CD4-positive, CD25-positive, alpha-beta regulatory T cell (primary cell): ENCODE measurements at regions not wholly inside any gene's neighbourhood (a gene's known extent, or its start where the extent isn't known, plus 50 kb on each side); places are given as distances from the start of the nearest gene placed in this dataset.
"Not testable (repeated sequence)": the region's sequence is repeated elsewhere in the genome, so short reads cannot be mapped to it uniquely, and the experiment has no call there.

Source experiments
- ATAC-seq, 2 donors: fragments of 150-1000 bp; cut with Tn5 transposase; one replicate each; pipeline ENCODE4 v1.10.0; 2021; ENCODE audit warnings: low read depth in 2 of 2, moderate number of reproducible peaks in 2 of 2, moderate library complexity in 1 of 2
- DNase-seq, 3 donors: peaks; one replicate each; pipeline versions ENCODE4 v3.0.0 to v3.0.0-alpha.2; 2012 to 2022; ENCODE audit warnings: mixed read lengths in 1 of 3
- H3K27ac ChIP-seq: one replicate; pipeline ENCODE4 v1.7.0; 2013; ENCODE audit warnings: mild to moderate bottlenecking, low read length; ENCODE audit not compliant: insufficient read depth, poor library complexity, severe bottlenecking
- H3K27me3 ChIP-seq: one replicate; pipeline ENCODE4 v1.7.0; 2013; ENCODE audit warnings: low read length; ENCODE audit not compliant: control insufficient read depth, insufficient read depth
- H3K36me3 ChIP-seq: one replicate; pipeline ENCODE4 v1.7.0; 2013; ENCODE audit warnings: mild to moderate bottlenecking, low read length, moderate library complexity; ENCODE audit not compliant: control insufficient read depth, insufficient read depth
- H3K4me1 ChIP-seq: 2 replicates; pipeline ENCODE4 v1.7.0; 2013; ENCODE audit warnings: mild to moderate bottlenecking, low read length; ENCODE audit not compliant: insufficient read depth, control insufficient read depth, poor library complexity, severe bottlenecking
- H3K4me3 ChIP-seq: one replicate; pipeline ENCODE4 v1.7.0; 2013; ENCODE audit warnings: low read depth, mild to moderate bottlenecking, low read length, moderate library complexity
- H3K9me3 ChIP-seq, 2 experiments: 1 replicate in 1 of 2; 2 replicates in 1 of 2; pipeline ENCODE4 v1.7.0; 2013; ENCODE audit warnings: low read length in 2 of 2, mild to moderate bottlenecking in 1 of 2, moderate library complexity in 1 of 2; ENCODE audit not compliant: control insufficient read depth in 2 of 2
- H3K27ac Mint-ChIP-seq, 3 donors: one replicate each; pipeline ENCODE4 v1.8.0; 2020 to 2022; ENCODE audit warnings: mild to moderate bottlenecking in 3 of 3, mixed read lengths in 3 of 3, moderate library complexity in 2 of 3
- H3K27me3 Mint-ChIP-seq: one replicate; pipeline ENCODE4 v1.8.0; 2022; ENCODE audit warnings: mild to moderate bottlenecking, mixed read lengths
- H3K36me3 Mint-ChIP-seq: one replicate; pipeline ENCODE4 v1.8.0; 2020; ENCODE audit warnings: mixed read lengths
- H3K4me1 Mint-ChIP-seq, 4 donors: one replicate each; pipeline ENCODE4 v1.8.0; 2020 to 2022; ENCODE audit warnings: mixed read lengths in 4 of 4, mild to moderate bottlenecking in 1 of 4
- H3K4me3 Mint-ChIP-seq, 4 donors: one replicate each; pipeline ENCODE4 v1.8.0; 2020 to 2022; ENCODE audit warnings: mild to moderate bottlenecking in 4 of 4, mixed read lengths in 4 of 4, moderate library complexity in 3 of 4
- H3K9me3 Mint-ChIP-seq, 7 donors: one replicate each; pipeline ENCODE4 v1.8.0; 2020 to 2022; ENCODE audit warnings: mixed read lengths in 7 of 7, mild to moderate bottlenecking in 3 of 7, moderate library complexity in 2 of 7

- not testable (repeated sequence) for H3K27me3 Mint-ChIP-seq, H3K9me3 ChIP-seq, H3K27me3 ChIP-seq, H3K4me1 ChIP-seq, H3K36me3 Mint-ChIP-seq, H3K36me3 ChIP-seq, H3K9me3 Mint-ChIP-seq
- peaks cover 17 to 41% (median 27%) of the 10 kb centered on the region in 4 donors for H3K4me1 Mint-ChIP-seq
- peak overlapping the region; percentile 80 for H3K27ac ChIP-seq
- peak overlapping the region; percentile 87 to 96 (median 96) for H3K27ac Mint-ChIP-seq
- peak overlapping the region; percentile 94 to 96 (median 95) for H3K4me3 Mint-ChIP-seq
- ATAC-seq (peak; percentile 97), DNase-seq (peak; percentile 80 to 89 (median 85))
- H3K4me3 ChIP-seq, result peak overlapping the region; percentile 78
Measured at GRCh38 chr17:30731210-30732132, 93.0 kb downstream of the CRLF3 start.

DNA sequence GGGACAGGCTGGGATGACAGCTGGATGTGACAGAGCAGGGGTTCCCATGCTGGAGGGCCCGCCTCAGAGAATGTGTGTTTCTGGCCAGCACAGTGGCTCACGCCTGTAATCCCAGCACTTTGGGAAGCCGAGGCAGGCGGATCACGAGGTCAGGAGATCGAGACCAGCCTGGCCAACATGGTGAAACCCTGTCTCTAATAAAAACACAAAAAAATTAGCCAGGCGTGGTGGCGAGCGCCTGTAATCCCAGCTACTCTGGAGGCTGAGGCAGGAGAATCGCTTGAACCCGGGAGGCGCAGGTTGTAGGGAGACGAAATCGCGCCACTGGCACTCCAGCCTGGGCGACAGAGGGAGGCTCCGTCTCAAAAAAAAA lies 93.7 kb downstream of the CRLF3 start:
- not testable (repeated sequence) for ATAC-seq, H3K4me1 ChIP-seq, H3K36me3 ChIP-seq, H3K27me3 Mint-ChIP-seq, H3K36me3 Mint-ChIP-seq, H3K9me3 ChIP-seq, DNase-seq, H3K9me3 Mint-ChIP-seq, H3K27me3 ChIP-seq
- Histone ChIP-seq H3K4me3 (peak overlapping the region; percentile 78), H3K27ac (peak overlapping the region; percentile 80)
- H3K27ac Mint-ChIP-seq, result peak overlapping the region; percentile 6 to 86 (median 79)
- peak overlapping the region; percentile 94 to 96 (median 95) for H3K4me3 Mint-ChIP-seq
- peaks cover 17 to 39% (median 27%) of the 10 kb centered on the region in 4 donors for H3K4me1 Mint-ChIP-seq

DNA sequence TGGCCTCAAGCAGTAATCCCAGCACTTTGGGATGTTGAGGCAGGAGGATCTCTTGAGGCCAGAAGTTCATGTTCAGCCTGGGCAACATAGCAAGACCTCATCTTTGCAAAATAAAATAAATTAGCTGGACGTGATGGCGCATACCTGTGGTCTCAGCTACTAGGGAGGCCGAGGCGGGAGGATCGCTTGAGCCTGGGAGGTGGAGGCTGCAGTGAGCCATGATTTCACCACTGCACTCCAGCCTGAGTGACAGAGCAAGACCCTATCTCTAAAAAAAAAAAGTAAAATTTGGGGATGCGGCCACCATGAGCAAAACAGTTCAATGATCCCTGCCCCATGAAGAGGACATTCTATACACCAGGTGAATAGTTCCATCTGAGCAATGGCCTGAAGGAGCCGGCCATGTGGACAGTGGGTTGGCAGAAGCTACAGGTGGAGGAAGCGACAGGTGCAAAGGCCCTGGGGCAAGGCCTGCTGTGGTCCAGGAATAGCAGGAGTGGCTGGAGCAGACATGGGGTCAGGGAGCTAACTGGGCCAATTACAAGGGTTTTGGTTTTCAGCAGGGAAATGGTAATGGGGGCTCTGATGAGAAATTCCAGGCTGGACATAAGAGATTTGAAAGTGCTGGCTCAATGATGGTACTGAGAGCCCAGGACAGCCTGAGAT lies 94.2 kb downstream of the CRLF3 start:
- not testable (repeated sequence) for DNase-seq, H3K27me3 ChIP-seq, H3K4me3 ChIP-seq, H3K9me3 ChIP-seq, H3K27ac ChIP-seq, H3K36me3 ChIP-seq, H3K4me1 ChIP-seq, H3K36me3 Mint-ChIP-seq, H3K9me3 Mint-ChIP-seq, H3K27me3 Mint-ChIP-seq, ATAC-seq
- Mint-ChIP-seq H3K4me3 (peak overlapping the region; percentile 94 to 96 (median 95)), H3K27ac (peak overlapping the region in 2 of 3 donors; percentile 6 to 86), H3K4me1 (peaks cover 16 to 34% (median 23%) of the 10 kb centered on the region in 4 donors)

DNA sequence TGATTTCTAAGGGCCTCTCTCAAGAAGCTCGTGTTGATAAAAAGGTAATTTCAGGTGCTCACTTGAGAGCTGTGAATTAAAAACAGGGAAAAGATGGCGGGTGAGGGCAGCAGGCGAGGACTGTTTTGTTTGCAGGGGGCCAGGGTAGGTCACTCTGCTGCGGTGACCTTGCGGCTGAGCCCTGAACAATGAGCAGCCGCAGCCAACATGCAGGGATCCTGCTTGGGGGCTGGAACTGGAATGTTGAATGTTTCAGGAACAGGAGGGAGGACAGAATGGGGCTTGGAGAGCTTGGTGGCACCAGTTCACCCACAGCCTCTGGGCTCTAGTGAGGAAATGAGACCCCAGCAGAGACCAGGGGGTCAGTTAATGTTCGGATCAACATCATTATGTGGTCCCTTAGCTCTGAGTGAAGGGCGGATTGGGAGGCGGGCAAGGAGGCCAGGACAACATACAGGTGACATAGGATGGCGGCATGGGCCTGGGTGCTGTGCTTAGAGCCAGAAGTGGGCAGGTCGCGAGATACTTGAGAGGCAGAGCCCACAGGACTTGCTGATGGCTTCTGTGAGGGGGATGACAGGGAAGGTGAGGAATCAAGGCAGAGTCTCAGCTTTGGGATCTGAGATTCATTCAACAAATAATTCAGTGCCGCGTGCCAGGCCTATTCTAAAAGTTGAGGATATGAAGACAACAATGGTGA lies 94.9 kb downstream of the CRLF3 start:
- H3K27me3 ChIP-seq, DNase-seq, H3K27ac ChIP-seq, H3K9me3 ChIP-seq, H3K27me3 Mint-ChIP-seq, ATAC-seq, H3K4me1 ChIP-seq, H3K36me3 Mint-ChIP-seq, H3K4me3 ChIP-seq, H3K9me3 Mint-ChIP-seq, H3K36me3 ChIP-seq: not testable (repeated sequence)
- H3K4me3 Mint-ChIP-seq, result peak overlapping the region; percentile 94 to 96 (median 95)
- peaks cover 13 to 30% (median 21%) of the 10 kb centered on the region in 4 donors for H3K4me1 Mint-ChIP-seq
- peak overlapping the region; percentile 6 to 86 (median 80) for H3K27ac Mint-ChIP-seq

DNA sequence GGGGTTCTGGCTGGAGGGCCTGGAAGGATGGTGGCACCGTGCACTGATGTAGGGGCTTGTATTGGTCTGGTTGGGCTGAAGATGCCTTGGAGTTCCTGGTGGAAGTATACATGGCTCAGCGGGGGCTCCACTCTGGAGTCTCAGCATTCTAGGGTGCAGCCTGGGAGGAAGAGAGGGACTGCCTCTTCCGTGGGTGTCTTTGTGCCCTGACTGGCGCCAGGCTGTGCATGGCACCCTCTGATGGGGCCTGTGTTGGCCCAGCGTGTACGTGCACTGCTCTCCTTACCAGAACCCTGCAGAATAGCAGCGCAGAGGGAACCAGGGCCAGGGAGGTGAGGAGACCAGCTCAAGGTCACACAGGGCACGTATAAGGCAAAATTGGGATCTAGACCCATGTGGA lies 97.0 kb downstream of the CRLF3 start:
- not testable (repeated sequence) for H3K9me3 Mint-ChIP-seq, H3K27me3 ChIP-seq, DNase-seq, H3K36me3 ChIP-seq, H3K4me3 ChIP-seq, H3K27me3 Mint-ChIP-seq, ATAC-seq, H3K9me3 ChIP-seq, H3K27ac ChIP-seq, H3K4me1 ChIP-seq, H3K36me3 Mint-ChIP-seq, H3K27ac Mint-ChIP-seq
- H3K4me3 Mint-ChIP-seq, result peak overlapping the region in 2 of 4 donors; percentile 32 to 61
- peaks cover 2 to 12% (median 8%) of the 10 kb centered on the region in 4 donors for H3K4me1 Mint-ChIP-seq

- not testable (repeated sequence) for DNase-seq, H3K27me3 Mint-ChIP-seq, H3K36me3 ChIP-seq, H3K4me1 ChIP-seq, H3K4me3 ChIP-seq, ATAC-seq, H3K27me3 ChIP-seq, H3K9me3 Mint-ChIP-seq, H3K9me3 ChIP-seq, H3K27ac ChIP-seq, H3K36me3 Mint-ChIP-seq, H3K27ac Mint-ChIP-seq
- peaks cover 2 to 12% (median 8%) of the 10 kb centered on the region in 4 donors for H3K4me1 Mint-ChIP-seq
- H3K4me3 Mint-ChIP-seq, result peak overlapping the region in 1 of 4 donors; percentile 32
Measured at GRCh38 chr17:30726734-30727133, 97.8 kb downstream of the CRLF3 start.

GRCh38 chr17:30726310-30726709 lies 98.2 kb downstream of the CRLF3 start:
- H3K36me3 Mint-ChIP-seq, H3K4me3 ChIP-seq, H3K27ac Mint-ChIP-seq, ATAC-seq, H3K9me3 Mint-ChIP-seq, H3K4me1 ChIP-seq, H3K27ac ChIP-seq, H3K27me3 Mint-ChIP-seq, H3K9me3 ChIP-seq, DNase-seq, H3K27me3 ChIP-seq, H3K36me3 ChIP-seq: not testable (repeated sequence)
- peak overlapping the region in 1 of 4 donors; percentile 32 for H3K4me3 Mint-ChIP-seq
- H3K4me1 Mint-ChIP-seq, result peaks cover 2 to 12% (median 8%) of the 10 kb centered on the region in 4 donors
